H7 (cell line): ENCODE measurements at regions not wholly inside any gene's neighbourhood (a gene's known extent, or its start where the extent isn't known, plus 50 kb on each side); places are given as distances from the start of the nearest gene placed in this dataset.
"Not testable (repeated sequence)": the region's sequence is repeated elsewhere in the genome, so short reads cannot be mapped to it uniquely, and the experiment has no call there.

Experiments used
- DNase-seq: peaks from one replicate; pipeline ENCODE4 v3.0.0; 2012
- H3K27me3 ChIP-seq: 2 replicates; pipeline ENCODE4 v1.6.0; 2011; ENCODE audit warnings: mild to moderate bottlenecking, low read length; ENCODE audit not compliant: control insufficient read depth, insufficient read depth
- H3K36me3 ChIP-seq: replicated peaks from 2 replicates; pipeline ENCODE4 v1.5.1; 2011; ENCODE audit warnings: low read length; ENCODE audit not compliant: control insufficient read depth, insufficient read depth
- H3K4me3 ChIP-seq: 2 replicates; pipeline ENCODE4 v1.5.1; 2011; ENCODE audit warnings: low read depth, mild to moderate bottlenecking, control low read depth, low read length, moderate library complexity; ENCODE audit not compliant: insufficient read depth

- DNase-seq, H3K27me3 ChIP-seq, H3K36me3 ChIP-seq, H3K4me3 ChIP-seq: not testable (repeated sequence)
Measured at GRCh38 chr3:6428276-6428675, 432.6 kb upstream of the GRM7 start.

GRCh38 chr3:6435951-6436350 lies 425.0 kb upstream of the GRM7 start:
- H3K4me3 ChIP-seq = no peak overlapping the region
- DNase-seq = no peak
- H3K27me3 ChIP-seq = no peaks in the 10 kb centered on the region
- no peaks in the 10 kb centered on the region for H3K36me3 ChIP-seq

GRCh38 chr3:6437631-6438030 lies 423.3 kb upstream of the GRM7 start:
- Histone ChIP-seq H3K4me3 (no peak overlapping the region), H3K27me3 (no peaks in the 10 kb centered on the region), H3K36me3 (no peaks in the 10 kb centered on the region)
- no peak for DNase-seq

DNA sequence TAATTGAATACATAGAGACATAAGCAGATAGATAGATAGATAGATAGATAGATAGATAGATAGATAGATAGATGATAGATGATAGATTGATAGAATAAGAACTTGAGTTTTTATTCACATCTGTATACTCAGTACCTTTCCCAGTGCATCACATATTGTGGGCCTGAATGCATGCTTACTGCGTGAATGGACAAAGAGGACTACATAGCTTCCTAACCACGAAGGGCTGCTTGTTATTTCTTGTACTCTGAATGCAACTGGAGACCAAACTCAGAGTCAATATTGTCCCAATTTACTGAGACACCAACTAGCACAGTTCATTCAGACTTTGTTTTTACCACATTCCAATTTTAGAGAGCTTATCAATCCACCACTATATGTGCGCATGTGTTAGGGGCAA lies 422.9 kb upstream of the GRM7 start:
- Histone ChIP-seq H3K27me3 (no peaks in the 10 kb centered on the region), H3K36me3 (no peaks in the 10 kb centered on the region), H3K4me3 (no peak overlapping the region)
- DNase-seq = no peak

GRCh38 chr3:6439226-6439625 lies 421.7 kb upstream of the GRM7 start:
- Histone ChIP-seq H3K36me3 (no peaks in the 10 kb centered on the region), H3K4me3 (no peak overlapping the region), H3K27me3 (no peaks in the 10 kb centered on the region)
- no peak for DNase-seq

DNA sequence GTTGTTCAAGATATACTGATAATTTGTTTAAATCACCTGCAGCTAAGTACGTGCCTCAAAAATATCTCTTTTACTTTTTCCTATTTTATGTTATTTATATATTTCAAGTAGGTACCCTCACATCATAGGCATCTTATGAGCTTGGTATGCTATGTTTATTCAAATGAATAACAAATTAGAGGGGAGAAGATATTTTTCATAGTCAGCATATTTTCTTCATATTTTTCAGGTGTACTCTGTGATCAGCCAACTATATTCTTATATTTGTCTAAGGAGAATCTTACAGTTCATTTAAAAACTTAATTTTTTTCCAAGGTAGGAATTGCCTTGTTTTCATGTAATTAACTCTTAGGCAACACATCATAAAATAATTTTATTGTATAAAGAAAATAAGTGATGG lies 421.1 kb upstream of the GRM7 start:
- DNase-seq = no peak
- Histone ChIP-seq H3K27me3 (no peaks in the 10 kb centered on the region), H3K36me3 (no peaks in the 10 kb centered on the region), H3K4me3 (no peak overlapping the region)

GRCh38 chr3:6444888-6445658 lies 415.8 kb upstream of the GRM7 start:
- no peak overlapping the region for H3K4me3 ChIP-seq
- H3K27me3 ChIP-seq = no peaks in the 10 kb centered on the region
- H3K36me3 ChIP-seq = no peaks in the 10 kb centered on the region
- no peak for DNase-seq

- H3K4me3 ChIP-seq = no peak overlapping the region
- H3K36me3 ChIP-seq = no peaks in the 10 kb centered on the region
- DNase-seq = no peak
- no peaks in the 10 kb centered on the region for H3K27me3 ChIP-seq
Measured at GRCh38 chr3:6447166-6447801, 413.6 kb upstream of the GRM7 start.

DNA sequence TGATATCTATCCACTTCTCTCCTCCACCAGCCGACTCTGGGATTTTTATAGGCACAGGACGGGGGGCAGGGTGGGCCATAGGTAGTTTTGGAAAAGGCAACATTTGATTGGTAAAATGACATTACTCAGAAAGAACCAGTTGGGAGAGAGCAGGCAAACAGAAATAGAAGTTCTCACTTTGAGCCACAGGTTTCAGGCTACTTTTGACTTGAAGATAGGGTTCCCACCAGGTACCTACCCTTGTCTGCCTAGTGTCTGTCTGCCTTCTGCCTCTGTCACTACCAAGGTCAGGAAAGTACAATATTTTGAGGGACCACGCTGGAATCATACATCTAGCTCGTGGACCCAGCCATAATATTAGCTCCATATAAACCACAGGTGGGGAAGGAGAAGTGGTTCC lies 412.9 kb upstream of the GRM7 start:
- Histone ChIP-seq H3K36me3 (no peaks in the 10 kb centered on the region), H3K27me3 (no peaks in the 10 kb centered on the region), H3K4me3 (no peak overlapping the region)
- no peak for DNase-seq

- Histone ChIP-seq H3K4me3 (no peak overlapping the region), H3K27me3 (no peaks in the 10 kb centered on the region)
- no peak for DNase-seq
Measured at GRCh38 chr3:6449099-6449498, 411.8 kb upstream of the GRM7 start.

DNA sequence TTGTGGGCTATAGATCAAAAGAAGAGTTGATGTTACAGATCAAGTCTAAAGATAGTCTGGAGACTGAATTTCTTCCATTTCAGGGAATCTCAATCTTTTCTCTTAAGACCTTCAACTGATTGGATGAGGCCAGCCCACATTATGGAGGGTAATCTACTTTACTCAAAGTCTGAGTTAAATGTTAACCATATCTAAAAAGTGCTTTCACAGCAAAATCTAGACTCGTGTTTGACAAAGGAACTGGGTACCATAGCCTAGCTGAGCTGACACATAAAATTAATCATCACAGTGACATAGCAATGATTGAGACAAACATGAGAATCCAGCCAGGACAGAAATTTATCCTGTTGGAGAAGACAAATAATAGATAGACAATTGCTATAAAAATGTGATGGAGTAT lies 407.9 kb upstream of the GRM7 start:
- Histone ChIP-seq H3K4me3 (no peak overlapping the region), H3K27me3 (no peaks in the 10 kb centered on the region), H3K36me3 (no peaks in the 10 kb centered on the region)
- DNase-seq = no peak

More at GRCh38 chr3:6449099-6449498, 411.8 kb upstream of the GRM7 start:
- H3K36me3 ChIP-seq = no peaks in the 10 kb centered on the region

DNA sequence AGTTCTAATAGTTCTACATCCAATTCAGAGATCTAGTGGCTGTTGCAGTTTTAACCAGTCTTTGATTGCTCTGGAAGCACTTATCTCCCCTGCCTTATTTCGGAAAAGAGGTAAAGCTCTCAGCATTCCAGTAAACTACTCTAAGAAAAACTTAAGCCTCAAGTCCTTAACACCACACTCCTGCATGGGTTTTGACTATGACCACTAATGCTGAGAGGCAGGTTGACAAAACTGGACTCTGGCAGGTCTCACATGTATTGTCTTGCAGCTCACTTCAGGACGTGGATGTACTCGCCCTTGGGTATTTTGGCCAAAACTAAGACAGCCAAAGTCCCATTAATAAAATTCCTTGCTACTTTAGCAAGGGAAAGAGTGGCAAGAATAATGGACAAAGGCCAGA lies 405.9 kb upstream of the GRM7 start:
- Histone ChIP-seq H3K27me3 (no peaks in the 10 kb centered on the region), H3K4me3 (no peak overlapping the region), H3K36me3 (no peaks in the 10 kb centered on the region)
- DNase-seq = no peak

GRCh38 chr3:6467186-6467585 lies 393.7 kb upstream of the GRM7 start:
- H3K36me3 ChIP-seq = no peaks in the 10 kb centered on the region
- no peak overlapping the region for H3K4me3 ChIP-seq
- no peak for DNase-seq
- no peaks in the 10 kb centered on the region for H3K27me3 ChIP-seq

- Histone ChIP-seq H3K27me3 (no peaks in the 10 kb centered on the region), H3K4me3 (no peak overlapping the region), H3K36me3 (no peaks in the 10 kb centered on the region)
- DNase-seq = no peak
Measured at GRCh38 chr3:6468589-6468988, 392.3 kb upstream of the GRM7 start.

DNA sequence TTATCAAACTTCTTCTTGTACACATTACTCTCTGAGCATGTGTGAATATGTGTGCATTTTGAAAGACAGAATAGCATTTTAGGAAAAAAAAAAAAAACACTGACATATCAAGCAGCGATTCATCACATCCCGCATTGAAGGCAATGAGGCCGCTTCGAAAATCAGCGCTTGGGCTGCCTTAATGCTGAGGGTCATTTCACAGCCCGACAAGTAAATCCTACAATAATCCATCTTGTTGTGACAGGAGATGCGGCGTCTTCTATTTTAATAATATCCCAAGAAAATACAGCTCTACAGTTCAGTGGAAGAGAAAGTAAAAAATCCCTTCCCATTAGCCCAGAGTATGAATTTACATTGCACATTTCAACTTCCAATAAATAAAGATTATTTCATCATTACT lies 389.2 kb upstream of the GRM7 start:
- no peaks in the 10 kb centered on the region for H3K27me3 ChIP-seq
- no peak for DNase-seq
- H3K36me3 ChIP-seq = no peaks in the 10 kb centered on the region
- H3K4me3 ChIP-seq = no peak overlapping the region
